Lower leg skin (tissue), 4 donors: ENCODE measurements at regions not wholly inside any gene's neighbourhood (a gene's known extent, or its start where the extent isn't known, plus 50 kb on each side); places are given as distances from the start of the nearest gene placed in this dataset.

Source experiments
- DNase-seq, 2 donors: peaks; one replicate each; pipeline ENCODE4 v3.0.0-alpha.2; 2019; ENCODE audit warnings: low spot score in 2 of 2
- H3K4me3 ChIP-seq: fragments of 200-600 bp; sonication (generic); 2 replicates; pipeline ENCODE4 v1.5.1; 2017; ENCODE audit warnings: mild to moderate bottlenecking, low read depth; ENCODE audit not compliant: poor library complexity, severe bottlenecking
- CTCF ChIP-seq, 3 donors: fragments of 450-650 bp; IDR thresholded peaks; one replicate each; pipeline ENCODE4 v1.5.1; 2016; ENCODE audit warnings: antibody characterized with exemption in 3 of 3, mild to moderate bottlenecking in 3 of 3, moderate library complexity in 2 of 3
- POLR2A ChIP-seq, 2 donors: fragments of 450-650 bp; IDR thresholded peaks; one replicate each; pipeline ENCODE4 v1.6.1; 2016 to 2017; ENCODE audit warnings: antibody characterized with exemption in 2 of 2, mild to moderate bottlenecking in 1 of 2, moderate library complexity in 1 of 2
- WGBS, 2 donors: methylation state at CpG; one replicate each; pipeline ENCODE4 v1.1.5; 2018; 5-methylcytosine and 5-hydroxymethylcytosine counted together
- intact Hi-C: fragments of 100-400 bp; cut with DNase I; formaldehyde crosslinking; loops from one replicate; pipeline ENCODE4 v1.15.0; 2023; ENCODE audit warnings: low total_unique reads

DNA sequence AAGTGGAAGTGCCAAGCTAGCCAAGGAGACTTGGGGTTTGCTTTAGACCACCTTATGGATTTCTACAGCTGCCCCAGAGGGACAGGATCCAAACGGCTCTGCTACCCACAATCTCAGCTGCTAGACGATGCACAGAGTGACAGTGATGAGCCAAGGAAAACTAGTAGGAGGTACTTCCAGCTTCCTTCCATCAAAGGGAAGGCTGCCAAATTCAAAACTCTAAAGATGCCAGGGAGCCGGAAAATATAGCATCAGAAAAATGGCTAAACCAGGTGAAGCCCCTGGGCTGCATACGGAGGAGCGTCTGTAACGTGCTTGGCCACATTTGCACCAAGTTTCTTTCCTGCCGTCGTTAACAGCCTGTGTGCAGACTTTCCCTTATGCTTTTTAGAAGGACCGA is 245.5 kb upstream of the ZNF521 start:
- intact Hi-C loops: no loop called here
- no peak for DNase-seq
- WGBS, 2 donors: 47 to 50% methylated on average over 9 of the region's 9 CpGs
- TF ChIP-seq POLR2A (IDR thresholded peaks at IDR 0.05) (no peak), CTCF (IDR thresholded peaks at IDR 0.05) (no peak)
- no peak overlapping the region for H3K4me3 ChIP-seq

DNA sequence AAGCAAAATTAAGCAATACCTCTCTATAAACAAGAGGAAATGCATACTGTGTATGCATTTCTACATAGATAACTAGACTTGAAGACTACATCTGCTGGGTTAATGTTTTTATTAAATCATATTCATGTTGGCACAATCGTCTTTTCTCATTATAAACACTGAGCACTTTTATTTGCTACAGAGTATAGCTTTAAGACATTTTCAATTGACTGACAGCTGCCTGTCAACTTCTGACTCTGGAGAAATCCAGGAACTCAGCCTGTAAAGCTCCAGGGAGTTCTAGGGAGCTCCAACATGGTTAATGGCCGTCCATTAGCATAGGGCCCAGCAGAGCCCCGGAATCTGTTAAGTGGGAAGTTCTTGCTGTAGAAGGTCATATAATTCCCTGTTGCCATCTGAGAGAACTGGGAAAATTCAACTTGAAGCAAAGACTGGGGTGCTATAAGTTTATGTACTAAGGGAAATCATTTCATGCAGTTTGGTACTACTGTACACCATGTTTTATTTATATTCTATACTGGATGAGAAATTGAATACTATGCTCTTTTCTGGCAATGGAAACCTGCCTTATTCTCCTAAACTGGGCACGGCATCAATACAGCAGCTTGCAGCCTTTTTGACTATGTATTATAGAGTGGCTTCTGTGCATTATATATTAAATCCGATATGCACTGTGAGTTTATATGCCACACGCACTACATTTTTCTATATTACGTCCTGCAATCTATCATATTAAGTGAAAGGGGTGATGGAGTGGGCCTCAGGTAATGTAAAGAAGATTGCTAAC is 243.5 kb upstream of the ZNF521 start:
- no peak for TF ChIP-seq POLR2A (IDR thresholded peaks at IDR 0.05)
- TF ChIP-seq CTCF (IDR thresholded peaks at IDR 0.05): no peak
- intact Hi-C loops: no loop called here
- DNase-seq: no peak
- 84 to 89% methylated on average over 7 of the region's 7 CpGs for WGBS, 2 donors
- no peak overlapping the region for H3K4me3 ChIP-seq

GRCh38 chr18:25594351-25594750 is 242.4 kb upstream of the ZNF521 start:
- WGBS, 2 donors: 85 to 88% methylated on average over 1 of the region's 1 CpG
- intact Hi-C loops: no loop called here
- TF ChIP-seq CTCF (IDR thresholded peaks at IDR 0.05) (no peak), POLR2A (IDR thresholded peaks at IDR 0.05) (no peak)
- no peak overlapping the region for H3K4me3 ChIP-seq
- DNase-seq: no peak

DNA sequence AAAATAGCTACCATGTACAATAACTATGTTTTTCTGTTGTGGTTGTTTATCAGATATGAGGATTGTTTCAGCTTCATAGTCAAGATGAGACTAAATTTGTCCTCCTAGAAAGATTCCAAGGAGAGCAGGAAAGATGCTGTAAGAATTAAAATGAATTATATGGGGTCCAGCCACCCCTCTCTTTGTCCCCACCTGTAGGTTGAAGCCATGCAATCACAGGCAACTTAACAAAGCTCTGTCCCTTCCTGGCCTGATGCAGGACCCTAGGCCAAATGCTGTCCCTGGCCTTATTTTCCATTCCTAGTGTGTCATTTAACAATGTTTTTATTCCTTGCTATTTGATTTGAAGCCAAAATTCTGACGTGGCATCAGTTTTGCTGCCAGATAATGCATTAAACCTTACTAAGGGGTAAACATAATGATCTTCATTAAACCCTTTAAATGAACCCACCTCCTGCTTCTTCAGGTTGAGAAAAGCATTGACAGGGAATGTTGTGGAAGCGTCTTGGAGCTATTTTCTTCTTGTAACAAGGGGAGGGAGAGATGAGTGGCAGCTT is 240.9 kb upstream of the ZNF521 start:
- no peak for DNase-seq
- no peak overlapping the region for H3K4me3 ChIP-seq
- intact Hi-C loops: no loop called here
- no peak for TF ChIP-seq POLR2A (IDR thresholded peaks at IDR 0.05)
- 45 to 52% methylated on average over 2 of the region's 2 CpGs for WGBS, 2 donors

DNA sequence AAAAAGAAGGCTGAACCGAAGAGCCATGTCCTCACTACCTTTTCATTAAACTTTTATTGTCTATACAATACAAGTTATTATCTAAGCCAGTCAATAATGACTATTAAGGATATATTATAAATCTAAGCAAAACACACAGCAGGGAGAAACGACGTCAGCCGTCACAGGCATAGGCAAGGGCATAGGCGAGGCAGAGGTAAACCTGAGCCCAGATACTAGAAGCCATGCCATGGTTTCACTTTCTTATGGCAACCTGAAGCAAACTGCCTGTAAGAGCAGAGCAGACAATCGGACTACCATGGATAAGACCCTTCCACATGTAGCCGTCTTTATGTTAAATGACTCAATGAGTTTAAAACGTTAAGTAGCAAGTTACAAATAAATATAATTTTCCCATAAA is 238.5 kb upstream of the ZNF521 start:
- intact Hi-C loops: no loop called here
- TF ChIP-seq POLR2A (IDR thresholded peaks at IDR 0.05) (no peak), CTCF (IDR thresholded peaks at IDR 0.05) (no peak)
- DNase-seq: no peak
- no peak overlapping the region for H3K4me3 ChIP-seq
- WGBS, 2 donors: 88 to 91% methylated on average over 8 of the region's 8 CpGs

GRCh38 chr18:25587545-25587944 is 235.6 kb upstream of the ZNF521 start:
- WGBS, 2 donors: 76 to 90% methylated on average over 5 of the region's 5 CpGs
- DNase-seq: no peak
- intact Hi-C loops: no loop called here
- no peak overlapping the region for H3K4me3 ChIP-seq
- TF ChIP-seq CTCF (IDR thresholded peaks at IDR 0.05): no peak
- TF ChIP-seq POLR2A (IDR thresholded peaks at IDR 0.05): no peak
